BLaER1 treated with 17β-estradiol and CSF1 and Interleukin-3, amounts not matched to agents 10 nM and 100 nM (cell line): ENCODE measurements at regions not wholly inside any gene's neighbourhood (a gene's known extent, or its start where the extent isn't known, plus 50 kb on each side); places are given as distances from the start of the nearest gene placed in this dataset.

Experiments
- H3K27ac ChIP-seq, 11 experiments: shearing (Covaris generic); formaldehyde crosslinking; 2 replicates each; pipeline ENCODE4 v1.8.1; 2022
- H3K27me3 ChIP-seq, 11 experiments: shearing (Covaris generic); formaldehyde crosslinking; 2 replicates each; pipeline ENCODE4 v1.8.1; 2022
- H3K36me3 ChIP-seq, 11 experiments: shearing (Covaris generic); formaldehyde crosslinking; 2 replicates each; pipeline ENCODE4 v1.8.1; 2022
- H3K4me1 ChIP-seq, 10 experiments: shearing (Covaris generic); formaldehyde crosslinking; 2 replicates each; pipeline ENCODE4 v1.8.1; 2022
- H3K4me2 ChIP-seq, 11 experiments: shearing (Covaris generic); formaldehyde crosslinking; 2 replicates each; pipeline ENCODE4 v1.8.1; 2022
- H3K4me3 ChIP-seq, 10 experiments: shearing (Covaris generic); formaldehyde crosslinking; 2 replicates each; pipeline ENCODE4 v1.8.1; 2022
- H3K9ac ChIP-seq, 11 experiments: shearing (Covaris generic); formaldehyde crosslinking; 2 replicates each; pipeline ENCODE4 v1.8.1; 2022
- H3K9me3 ChIP-seq, 11 experiments: shearing (Covaris generic); formaldehyde crosslinking; replicated peaks in 1 of 11; 2 replicates each; pipeline ENCODE4 v1.8.1; 2022
- H4K20me1 ChIP-seq, 11 experiments: shearing (Covaris generic); formaldehyde crosslinking; 2 replicates each; pipeline ENCODE4 v1.8.1; 2022
- Cebpa-rat ChIP-seq, 11 experiments: shearing (Covaris generic); IDR thresholded peaks; 2 replicates each; pipeline ENCODE4 v1.8.1; 2022

- H3K4me3 ChIP-seq = no peak overlapping the region
- peak overlapping the region; percentile 66 to 86 (median 76); a peak in 21 of 22 replicates for H3K4me2 ChIP-seq
- H4K20me1 ChIP-seq = peaks cover 0 to 61% (median 6%) of the 10 kb centered on the region in 11 experiments; a peak in 11 of 22 replicates
- peaks cover 0 to 20% (median 0%) of the 10 kb centered on the region in 11 experiments; a peak in 6 of 22 replicates for H3K27me3 ChIP-seq
- H3K4me1 ChIP-seq = peaks cover 19 to 47% (median 35%) of the 10 kb centered on the region in 10 experiments
- no peak overlapping the region for H3K9ac ChIP-seq
- TF ChIP-seq Cebpa-rat (IDR thresholded peaks at IDR 0.05) = no peak
- no peak overlapping the region for H3K27ac ChIP-seq
- peaks cover 0 to 9% (median 0%) of the 10 kb centered on the region in 11 experiments; a peak in 3 of 22 replicates for H3K9me3 ChIP-seq
- H3K36me3 ChIP-seq = no peaks in the 10 kb centered on the region
These were observed 124.2 kb upstream of the B3GAT1 start for GRCh38 chr11:134536219-134536618.

DNA sequence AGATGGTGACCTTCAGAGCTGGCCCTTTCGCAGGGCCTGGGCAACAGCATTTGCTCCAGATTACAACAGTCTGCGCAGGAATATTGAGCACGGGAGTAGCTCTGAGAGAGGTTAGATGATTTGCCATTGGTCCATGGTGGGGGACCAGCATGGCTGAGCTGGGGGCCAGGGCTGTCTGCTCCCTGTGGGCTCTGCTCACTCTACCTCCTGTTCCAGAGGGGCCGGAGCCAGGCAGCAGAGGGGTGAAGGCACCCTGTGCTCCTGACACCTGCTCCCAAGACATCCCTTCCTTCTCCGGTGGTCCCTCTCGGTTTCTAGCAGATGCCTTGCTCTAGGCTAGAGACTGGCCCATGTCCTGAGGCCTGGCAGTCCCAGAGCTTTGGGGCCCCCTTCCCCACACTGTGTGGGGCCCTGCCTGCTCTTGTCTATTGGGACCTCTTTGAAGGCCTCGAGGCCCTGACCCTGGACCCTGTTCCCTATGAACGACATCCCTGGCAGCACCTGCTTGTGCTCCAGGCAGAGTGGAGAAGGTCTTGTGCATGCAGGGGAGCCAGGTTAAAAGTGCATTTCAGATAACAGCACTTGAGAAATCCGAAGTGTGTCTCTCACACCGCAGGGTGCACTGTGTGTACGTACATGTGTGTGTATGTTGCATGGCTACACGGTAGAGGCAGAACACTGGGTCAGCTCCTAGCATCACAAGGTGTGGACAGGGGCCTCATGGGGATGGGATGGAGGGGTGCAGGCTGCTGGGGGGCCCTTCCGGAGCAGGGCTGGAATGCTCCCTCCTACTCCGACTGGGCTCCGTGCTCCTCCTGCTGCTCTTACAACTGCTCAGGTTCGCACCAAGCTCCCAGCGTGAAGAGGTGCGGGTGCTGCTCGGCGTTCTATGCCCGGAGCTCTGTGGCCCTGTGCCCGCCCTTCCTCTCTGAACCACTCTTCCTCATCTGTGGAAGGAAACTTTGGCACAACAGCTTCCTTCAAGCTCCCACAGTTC is 123.3 kb upstream of the B3GAT1 start:
- Histone ChIP-seq H3K27me3 (peaks cover 0 to 20% (median 0%) of the 10 kb centered on the region in 11 experiments; a peak in 6 of 22 replicates), H3K4me1 (peaks cover 19 to 47% (median 34%) of the 10 kb centered on the region in 10 experiments), H3K9ac (no peak overlapping the region), H3K27ac (no peak overlapping the region), H3K9me3 (no peaks in the 10 kb centered on the region), H4K20me1 (peaks cover 0 to 66% (median 6%) of the 10 kb centered on the region in 11 experiments; a peak in 11 of 22 replicates), H3K4me3 (no peak overlapping the region), H3K4me2 (peak overlapping the region in 10 of 11 experiments; percentile 66 to 86 (median 76); a peak in 13 of 22 replicates), H3K36me3 (no peaks in the 10 kb centered on the region)
- no peak for TF ChIP-seq Cebpa-rat (IDR thresholded peaks at IDR 0.05)

DNA sequence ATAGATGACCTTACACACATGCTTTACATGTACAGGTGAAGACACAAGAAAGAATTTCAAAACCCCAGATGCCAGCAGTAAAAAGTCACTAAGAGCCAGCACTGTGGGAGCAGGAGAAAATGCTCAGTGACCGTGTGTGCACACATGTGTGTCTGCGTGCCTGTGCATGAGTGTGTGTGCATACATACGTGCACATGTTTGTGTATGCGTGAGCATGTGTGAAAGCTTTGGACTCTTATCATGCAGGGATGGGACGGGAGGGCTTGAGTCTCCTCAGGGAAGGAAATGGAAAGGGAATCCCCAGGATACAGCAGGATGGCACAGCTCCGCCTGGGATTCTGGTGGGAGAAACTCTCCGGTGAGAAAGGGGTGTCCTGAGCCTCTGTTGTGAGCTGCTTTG is 121.5 kb upstream of the B3GAT1 start:
- peaks cover 0 to 67% (median 6%) of the 10 kb centered on the region in 11 experiments; a peak in 11 of 22 replicates for H4K20me1 ChIP-seq
- no peaks in the 10 kb centered on the region for H3K9me3 ChIP-seq
- no peak overlapping the region for H3K4me3 ChIP-seq
- H3K27ac ChIP-seq = no peak overlapping the region
- no peak overlapping the region for H3K9ac ChIP-seq
- peak overlapping the region in 1 of 11 experiments; percentile 68; a peak in 1 of 22 replicates for H3K4me2 ChIP-seq
- TF ChIP-seq Cebpa-rat (IDR thresholded peaks at IDR 0.05) = no peak
- peaks cover 19 to 44% (median 34%) of the 10 kb centered on the region in 10 experiments for H3K4me1 ChIP-seq
- no peaks in the 10 kb centered on the region for H3K36me3 ChIP-seq
- peaks cover 0 to 20% (median 0%) of the 10 kb centered on the region in 11 experiments; a peak in 6 of 22 replicates for H3K27me3 ChIP-seq

GRCh38 chr11:134532921-134533421 is 120.9 kb upstream of the B3GAT1 start:
- H3K36me3 ChIP-seq = no peaks in the 10 kb centered on the region
- H4K20me1 ChIP-seq = peaks cover 0 to 67% (median 6%) of the 10 kb centered on the region in 11 experiments; a peak in 11 of 22 replicates
- H3K27me3 ChIP-seq = peaks cover 0 to 20% (median 0%) of the 10 kb centered on the region in 11 experiments; a peak in 6 of 22 replicates
- H3K4me3 ChIP-seq = no peak overlapping the region
- H3K9me3 ChIP-seq = no peaks in the 10 kb centered on the region
- no peak overlapping the region for H3K9ac ChIP-seq
- no peak overlapping the region for H3K27ac ChIP-seq
- peak overlapping the region in 8 of 11 experiments; percentile 24 to 68 (median 57); a peak in 14 of 22 replicates for H3K4me2 ChIP-seq
- peaks cover 19 to 44% (median 37%) of the 10 kb centered on the region in 10 experiments for H3K4me1 ChIP-seq
- no peak for TF ChIP-seq Cebpa-rat (IDR thresholded peaks at IDR 0.05)

DNA sequence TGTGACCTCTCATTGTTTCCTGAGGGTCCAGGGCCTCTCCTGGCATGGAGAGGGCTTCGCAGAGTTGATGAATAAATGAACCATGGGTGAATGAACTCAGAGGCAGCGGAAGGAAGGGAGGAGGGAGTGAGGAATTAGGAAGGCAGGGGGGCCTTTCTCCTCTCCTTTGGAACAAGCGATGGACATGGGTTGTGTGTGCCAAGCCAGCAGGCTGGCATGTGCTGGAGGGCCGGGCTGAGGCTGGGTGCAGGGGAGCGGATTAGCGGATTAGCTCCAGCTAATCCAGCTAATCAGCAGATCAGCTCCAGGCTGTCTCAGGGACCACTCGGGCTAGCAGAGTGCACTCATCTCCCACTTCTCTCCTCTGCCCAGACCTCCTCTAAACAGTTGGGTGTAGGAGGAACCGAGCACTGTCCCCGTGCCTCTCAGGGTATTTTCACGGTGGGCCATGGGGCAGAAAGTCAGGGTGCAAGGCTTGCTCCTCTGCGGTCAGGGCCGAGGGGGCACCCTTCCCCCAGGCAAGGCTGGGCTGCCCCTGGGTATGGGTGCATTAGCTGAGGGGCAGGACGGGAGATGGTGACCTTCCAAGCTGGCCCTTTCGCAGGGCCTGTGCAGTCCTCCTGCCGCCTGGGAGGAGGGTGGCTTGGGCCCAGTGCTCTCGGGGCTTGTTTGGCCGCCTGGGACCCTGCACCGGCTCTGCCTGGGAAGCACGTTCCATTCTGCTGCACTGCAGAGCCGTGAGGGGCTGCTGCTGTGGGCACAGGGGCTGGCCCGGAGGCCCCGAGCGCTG is 120.3 kb upstream of the B3GAT1 start:
- Histone ChIP-seq H3K9me3 (no peaks in the 10 kb centered on the region), H4K20me1 (peaks cover 0 to 73% (median 6%) of the 10 kb centered on the region in 11 experiments; a peak in 11 of 22 replicates), H3K36me3 (no peaks in the 10 kb centered on the region), H3K4me3 (no peak overlapping the region), H3K27ac (no peak overlapping the region), H3K4me2 (peak overlapping the region in 8 of 11 experiments; percentile 24 to 68 (median 57); a peak in 14 of 22 replicates), H3K9ac (no peak overlapping the region), H3K27me3 (peaks cover 0 to 20% (median 0%) of the 10 kb centered on the region in 11 experiments; a peak in 6 of 22 replicates), H3K4me1 (peaks cover 17 to 45% (median 38%) of the 10 kb centered on the region in 10 experiments)
- no peak for TF ChIP-seq Cebpa-rat (IDR thresholded peaks at IDR 0.05)

DNA sequence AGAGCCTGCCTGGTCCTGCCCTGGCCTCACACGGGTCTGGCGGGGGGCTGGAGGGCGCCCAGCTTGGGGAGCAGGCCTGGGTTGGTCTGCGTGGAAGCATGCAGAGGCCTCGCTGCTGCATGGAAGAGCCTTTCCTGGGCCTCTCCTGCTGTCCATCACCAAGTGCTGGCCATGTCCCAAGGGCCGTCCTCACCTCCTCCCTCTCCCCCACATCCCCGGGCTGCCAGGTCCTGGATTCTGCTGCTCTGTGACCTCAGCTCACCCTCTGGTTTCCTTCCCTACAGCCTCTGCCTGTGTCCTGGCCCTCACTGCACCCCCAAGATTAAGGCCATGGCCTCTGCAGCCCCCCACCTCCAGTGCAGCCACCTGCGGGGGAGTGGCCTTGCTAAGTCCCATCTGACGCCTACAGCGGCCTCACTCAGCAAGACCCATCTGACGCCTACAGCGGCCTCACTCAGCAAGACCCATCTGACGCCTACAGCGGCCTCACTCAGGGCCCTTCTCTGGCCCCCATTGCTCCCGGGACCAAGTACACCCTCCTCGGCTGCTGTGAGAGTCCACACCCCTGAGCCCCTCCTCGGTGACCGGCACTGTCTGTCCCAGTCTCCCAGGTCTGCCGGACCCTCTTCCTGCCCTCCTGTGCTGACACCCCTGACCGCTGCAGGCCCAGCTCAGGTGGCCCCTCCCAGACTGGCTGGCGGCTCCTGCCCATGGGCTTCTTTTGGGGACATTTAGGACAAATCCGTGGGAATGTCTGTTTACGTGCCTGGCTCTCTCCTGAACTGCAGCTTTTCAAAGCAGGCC is 119.5 kb upstream of the B3GAT1 start:
- peak overlapping the region in 5 of 11 experiments; percentile 55 to 68 (median 61); a peak in 7 of 22 replicates for H3K4me2 ChIP-seq
- H3K4me3 ChIP-seq = no peak overlapping the region
- peaks cover 0 to 72% (median 4%) of the 10 kb centered on the region in 11 experiments; a peak in 11 of 22 replicates for H4K20me1 ChIP-seq
- H3K9me3 ChIP-seq = no peaks in the 10 kb centered on the region
- peaks cover 9 to 37% (median 31%) of the 10 kb centered on the region in 10 experiments for H3K4me1 ChIP-seq
- H3K36me3 ChIP-seq = no peaks in the 10 kb centered on the region
- H3K27ac ChIP-seq = no peak overlapping the region
- no peak overlapping the region for H3K9ac ChIP-seq
- no peak for TF ChIP-seq Cebpa-rat (IDR thresholded peaks at IDR 0.05)
- peaks cover 0 to 20% (median 0%) of the 10 kb centered on the region in 11 experiments; a peak in 6 of 22 replicates for H3K27me3 ChIP-seq

DNA sequence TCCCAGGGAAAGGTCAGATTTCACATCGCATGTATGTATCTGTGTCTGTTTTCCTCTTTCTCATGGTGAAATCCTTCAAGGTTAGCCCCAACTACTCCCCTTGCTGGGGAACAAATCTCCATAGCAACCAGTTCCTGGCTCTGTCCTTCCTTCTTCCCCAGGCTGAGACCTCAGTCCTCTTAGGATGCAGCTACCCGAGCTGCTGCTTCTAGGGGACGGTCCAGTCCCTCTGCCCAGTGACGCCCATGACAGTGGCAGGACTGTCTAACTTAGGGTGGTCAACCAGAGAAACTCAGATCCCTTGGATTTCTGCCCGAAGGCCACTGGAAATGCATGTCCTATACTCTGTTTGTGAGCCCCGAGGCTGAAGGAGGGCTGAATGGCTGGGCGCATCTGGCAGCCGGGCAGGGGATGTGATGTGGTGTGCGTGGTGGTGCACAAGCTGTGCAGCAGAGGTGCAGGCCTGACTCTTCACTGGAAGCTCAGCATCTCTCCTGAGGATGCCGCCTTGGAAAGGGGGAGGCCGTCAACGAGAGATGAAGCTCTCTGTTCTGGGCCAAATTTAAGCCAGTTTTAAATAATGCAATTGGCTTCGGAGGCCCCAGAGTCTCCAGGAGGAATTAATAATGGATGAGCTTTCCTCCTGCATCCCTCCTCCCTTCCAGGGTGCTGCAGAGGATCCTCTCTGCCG is 118.7 kb upstream of the B3GAT1 start:
- no peak for TF ChIP-seq Cebpa-rat (IDR thresholded peaks at IDR 0.05)
- no peak overlapping the region for H3K9ac ChIP-seq
- peaks cover 2 to 31% (median 23%) of the 10 kb centered on the region in 10 experiments; a peak in 16 of 20 replicates for H3K4me1 ChIP-seq
- no peaks in the 10 kb centered on the region for H3K9me3 ChIP-seq
- H3K27me3 ChIP-seq = peaks cover 0 to 20% (median 0%) of the 10 kb centered on the region in 11 experiments; a peak in 5 of 22 replicates
- no peak overlapping the region for H3K4me2 ChIP-seq
- H3K4me3 ChIP-seq = no peak overlapping the region
- no peak overlapping the region for H3K27ac ChIP-seq
- no peaks in the 10 kb centered on the region for H3K36me3 ChIP-seq
- peaks cover 0 to 64% (median 0%) of the 10 kb centered on the region in 11 experiments; a peak in 11 of 22 replicates for H4K20me1 ChIP-seq
